Neural cell (in vitro differentiated cells): ENCODE measurements at regions not wholly inside any gene's neighbourhood (a gene's known extent, or its start where the extent isn't known, plus 50 kb on each side); places are given as distances from the start of the nearest gene placed in this dataset.

ENCODE experiments used
- H2AFZ ChIP-seq: fragments of 200-600, 300-800 bp; sonication (generic), shearing (Covaris generic); 2 replicates; pipeline ENCODE4 v1.6.0; 2014; ENCODE audit warnings: low read depth, mild to moderate bottlenecking, antibody characterized with exemption, low read length, moderate library complexity
- H3F3A ChIP-seq: fragments of 200-600 bp; shearing (Covaris generic); 2 replicates; pipeline ENCODE4 v1.6.1; 2016; ENCODE audit warnings: mild to moderate bottlenecking, moderate library complexity, mixed read lengths, antibody characterized with exemption, low read length; ENCODE audit not compliant: insufficient read depth, poor library complexity, severe bottlenecking
- H3K27ac ChIP-seq: fragments of 200-600, 300-800 bp; sonication (generic), shearing (Covaris generic); 2 replicates; pipeline ENCODE4 v1.5.1; 2014; ENCODE audit warnings: mild to moderate bottlenecking, low read length, moderate library complexity
- H3K27me3 ChIP-seq: fragments of 300-800, 200-600 bp; sonication (generic), shearing (Covaris generic); 2 replicates; pipeline ENCODE4 v1.6.0; 2014; ENCODE audit warnings: mild to moderate bottlenecking, low read depth, low read length, moderate library complexity; ENCODE audit not compliant: insufficient read depth
- H3K36me3 ChIP-seq: fragments of 300-800, 200-600 bp; sonication (generic), shearing (Covaris generic); 2 replicates; pipeline ENCODE4 v1.5.1; 2014; ENCODE audit warnings: mild to moderate bottlenecking, antibody characterized with exemption, low read length, moderate library complexity; ENCODE audit not compliant: insufficient read depth
- H3K4me2 ChIP-seq: fragments of 300-800, 200-600 bp; sonication (generic), shearing (Covaris generic); 2 replicates; pipeline ENCODE4 v1.6.0; 2014; ENCODE audit warnings: mild to moderate bottlenecking, low read length
- H3K4me3 ChIP-seq: fragments of 300-800, 200-600 bp; sonication (generic), shearing (Covaris generic); 2 replicates; pipeline ENCODE4 v1.5.1; 2014; ENCODE audit warnings: mild to moderate bottlenecking, low read length, moderate library complexity
- H3K79me2 ChIP-seq: fragments of 200-600 bp; shearing (Covaris generic); replicated peaks from 2 replicates; pipeline ENCODE4 v1.6.0; 2014; ENCODE audit warnings: mild to moderate bottlenecking, low read length, moderate library complexity; ENCODE audit not compliant: insufficient read depth
- H3K9ac ChIP-seq: fragments of 300-800, 200-600 bp; sonication (generic), shearing (Covaris generic); 2 replicates; pipeline ENCODE4 v1.6.1; 2016; ENCODE audit warnings: mild to moderate bottlenecking, low read length, mixed read lengths
- H3K9me2 ChIP-seq: fragments of 200-600 bp; shearing (Covaris generic); 2 replicates; pipeline ENCODE4 v1.6.1; 2016; ENCODE audit warnings: mild to moderate bottlenecking, low read length, mixed read lengths; ENCODE audit not compliant: insufficient read depth
- H3K9me3 ChIP-seq: fragments of 200-600, 300-800 bp; sonication (generic), shearing (Covaris generic); 2 replicates; pipeline ENCODE4 v1.6.1; 2016; ENCODE audit warnings: mild to moderate bottlenecking, mixed run types, low read length, moderate library complexity, mixed read lengths
- H4K20me1 ChIP-seq: fragments of 200-600 bp; shearing (Covaris generic); 2 replicates; pipeline ENCODE4 v1.6.1; 2016; ENCODE audit warnings: mild to moderate bottlenecking, mixed run types; ENCODE audit not compliant: insufficient read depth
- EP300 ChIP-seq: fragments of 450-650 bp; conservative IDR thresholded peaks from 2 replicates; pipeline ENCODE4 v1.6.1; 2014; ENCODE audit warnings: antibody characterized with exemption, mild to moderate bottlenecking, moderate library complexity; ENCODE audit not compliant: poor library complexity, severe bottlenecking
- EZH2 ChIP-seq: fragments of 200-600, 300-800 bp; shearing (Covaris generic), sonication (generic); IDR thresholded peaks from 2 replicates; pipeline ENCODE4 v1.6.1; 2014; ENCODE audit warnings: antibody characterized with exemption, low read length, borderline replicate concordance, mild to moderate bottlenecking; ENCODE audit not compliant: insufficient read depth, poor library complexity, severe bottlenecking
- MXI1 ChIP-seq: fragments of 450-650 bp; conservative IDR thresholded peaks from 2 replicates; pipeline ENCODE4 v1.6.1; 2014; ENCODE audit warnings: antibody characterized with exemption, mild to moderate bottlenecking; ENCODE audit not compliant: poor library complexity, severe bottlenecking
- POLR2AphosphoS5 ChIP-seq: IDR thresholded peaks from 2 replicates; pipeline ENCODE4 v1.6.1; 2012
- RAD21 ChIP-seq: fragments of 450-650 bp; conservative IDR thresholded peaks from 2 replicates; pipeline ENCODE4 v1.6.1; 2014; ENCODE audit warnings: antibody characterized with exemption, mild to moderate bottlenecking, moderate library complexity
- SMC3 ChIP-seq: fragments of 450-650 bp; conservative IDR thresholded peaks from 2 replicates; pipeline ENCODE4 v1.6.1; 2014; ENCODE audit warnings: antibody characterized with exemption, mild to moderate bottlenecking, moderate library complexity; ENCODE audit not compliant: poor library complexity
- TAF1 ChIP-seq: IDR thresholded peaks from 2 replicates; pipeline ENCODE4 v1.6.1; 2012; ENCODE audit warnings: low read depth
- TF ChIP-seq, protein P1 (sequence below): IDR thresholded peaks from 2 replicates; pipeline ENCODE4 v1.6.1; 2012; ENCODE audit warnings: borderline replicate concordance
- TF ChIP-seq, protein P2 (sequence below): fragments of 450-650 bp; IDR thresholded peaks from 2 replicates; pipeline ENCODE4 v1.5.1; 2014; ENCODE audit warnings: antibody characterized with exemption, mild to moderate bottlenecking, moderate library complexity; ENCODE audit not compliant: poor library complexity, severe bottlenecking

DNA sequence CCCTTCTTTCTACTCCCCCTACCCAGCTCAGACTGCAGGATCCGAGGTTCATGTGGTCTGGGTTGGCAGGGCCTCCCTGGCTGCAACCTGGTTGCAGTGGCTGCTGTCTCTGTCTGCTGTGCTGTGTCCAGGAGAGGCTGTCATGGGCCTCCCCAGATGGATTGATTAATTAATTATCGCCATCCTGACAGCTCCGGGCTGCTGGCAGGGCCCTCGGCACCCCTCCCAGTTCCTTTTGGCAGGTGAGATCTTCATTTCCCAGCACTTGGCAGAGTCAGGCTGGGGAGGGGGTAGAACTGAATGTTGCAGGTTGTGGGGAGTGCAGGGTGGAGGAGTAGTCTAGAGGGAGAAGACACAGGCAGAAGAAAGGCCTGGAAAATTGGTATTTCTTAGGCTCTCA, 56.7 kb upstream of the ZFAND3 start:
- Histone ChIP-seq H3K36me3 (no peaks in the 10 kb centered on the region), H3K4me3 (no peak overlapping the region), H3K4me2 (no peak overlapping the region), H3K9me2 (no peaks in the 10 kb centered on the region), H3K9ac (no peak overlapping the region), H3K79me2 (no peaks in the 10 kb centered on the region), H3F3A (no peaks in the 10 kb centered on the region), H4K20me1 (no peaks in the 10 kb centered on the region), H3K27me3 (no peaks in the 10 kb centered on the region), H2AFZ (no peak overlapping the region), H3K9me3 (no peaks in the 10 kb centered on the region), H3K27ac (no peak overlapping the region)
- TF ChIP-seq RAD21 (no peak), SMC3 (no peak), EP300 (no peak), MXI1 (no peak), POLR2AphosphoS5 (no peak), EZH2 (no peak), TAF1 (no peak)
- TF ChIP-seq, protein P1, sequence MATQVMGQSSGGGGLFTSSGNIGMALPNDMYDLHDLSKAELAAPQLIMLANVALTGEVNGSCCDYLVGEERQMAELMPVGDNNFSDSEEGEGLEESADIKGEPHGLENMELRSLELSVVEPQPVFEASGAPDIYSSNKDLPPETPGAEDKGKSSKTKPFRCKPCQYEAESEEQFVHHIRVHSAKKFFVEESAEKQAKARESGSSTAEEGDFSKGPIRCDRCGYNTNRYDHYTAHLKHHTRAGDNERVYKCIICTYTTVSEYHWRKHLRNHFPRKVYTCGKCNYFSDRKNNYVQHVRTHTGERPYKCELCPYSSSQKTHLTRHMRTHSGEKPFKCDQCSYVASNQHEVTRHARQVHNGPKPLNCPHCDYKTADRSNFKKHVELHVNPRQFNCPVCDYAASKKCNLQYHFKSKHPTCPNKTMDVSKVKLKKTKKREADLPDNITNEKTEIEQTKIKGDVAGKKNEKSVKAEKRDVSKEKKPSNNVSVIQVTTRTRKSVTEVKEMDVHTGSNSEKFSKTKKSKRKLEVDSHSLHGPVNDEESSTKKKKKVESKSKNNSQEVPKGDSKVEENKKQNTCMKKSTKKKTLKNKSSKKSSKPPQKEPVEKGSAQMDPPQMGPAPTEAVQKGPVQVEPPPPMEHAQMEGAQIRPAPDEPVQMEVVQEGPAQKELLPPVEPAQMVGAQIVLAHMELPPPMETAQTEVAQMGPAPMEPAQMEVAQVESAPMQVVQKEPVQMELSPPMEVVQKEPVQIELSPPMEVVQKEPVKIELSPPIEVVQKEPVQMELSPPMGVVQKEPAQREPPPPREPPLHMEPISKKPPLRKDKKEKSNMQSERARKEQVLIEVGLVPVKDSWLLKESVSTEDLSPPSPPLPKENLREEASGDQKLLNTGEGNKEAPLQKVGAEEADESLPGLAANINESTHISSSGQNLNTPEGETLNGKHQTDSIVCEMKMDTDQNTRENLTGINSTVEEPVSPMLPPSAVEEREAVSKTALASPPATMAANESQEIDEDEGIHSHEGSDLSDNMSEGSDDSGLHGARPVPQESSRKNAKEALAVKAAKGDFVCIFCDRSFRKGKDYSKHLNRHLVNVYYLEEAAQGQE = no peak
- TF ChIP-seq, protein P2, sequence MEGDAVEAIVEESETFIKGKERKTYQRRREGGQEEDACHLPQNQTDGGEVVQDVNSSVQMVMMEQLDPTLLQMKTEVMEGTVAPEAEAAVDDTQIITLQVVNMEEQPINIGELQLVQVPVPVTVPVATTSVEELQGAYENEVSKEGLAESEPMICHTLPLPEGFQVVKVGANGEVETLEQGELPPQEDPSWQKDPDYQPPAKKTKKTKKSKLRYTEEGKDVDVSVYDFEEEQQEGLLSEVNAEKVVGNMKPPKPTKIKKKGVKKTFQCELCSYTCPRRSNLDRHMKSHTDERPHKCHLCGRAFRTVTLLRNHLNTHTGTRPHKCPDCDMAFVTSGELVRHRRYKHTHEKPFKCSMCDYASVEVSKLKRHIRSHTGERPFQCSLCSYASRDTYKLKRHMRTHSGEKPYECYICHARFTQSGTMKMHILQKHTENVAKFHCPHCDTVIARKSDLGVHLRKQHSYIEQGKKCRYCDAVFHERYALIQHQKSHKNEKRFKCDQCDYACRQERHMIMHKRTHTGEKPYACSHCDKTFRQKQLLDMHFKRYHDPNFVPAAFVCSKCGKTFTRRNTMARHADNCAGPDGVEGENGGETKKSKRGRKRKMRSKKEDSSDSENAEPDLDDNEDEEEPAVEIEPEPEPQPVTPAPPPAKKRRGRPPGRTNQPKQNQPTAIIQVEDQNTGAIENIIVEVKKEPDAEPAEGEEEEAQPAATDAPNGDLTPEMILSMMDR = no peak

DNA sequence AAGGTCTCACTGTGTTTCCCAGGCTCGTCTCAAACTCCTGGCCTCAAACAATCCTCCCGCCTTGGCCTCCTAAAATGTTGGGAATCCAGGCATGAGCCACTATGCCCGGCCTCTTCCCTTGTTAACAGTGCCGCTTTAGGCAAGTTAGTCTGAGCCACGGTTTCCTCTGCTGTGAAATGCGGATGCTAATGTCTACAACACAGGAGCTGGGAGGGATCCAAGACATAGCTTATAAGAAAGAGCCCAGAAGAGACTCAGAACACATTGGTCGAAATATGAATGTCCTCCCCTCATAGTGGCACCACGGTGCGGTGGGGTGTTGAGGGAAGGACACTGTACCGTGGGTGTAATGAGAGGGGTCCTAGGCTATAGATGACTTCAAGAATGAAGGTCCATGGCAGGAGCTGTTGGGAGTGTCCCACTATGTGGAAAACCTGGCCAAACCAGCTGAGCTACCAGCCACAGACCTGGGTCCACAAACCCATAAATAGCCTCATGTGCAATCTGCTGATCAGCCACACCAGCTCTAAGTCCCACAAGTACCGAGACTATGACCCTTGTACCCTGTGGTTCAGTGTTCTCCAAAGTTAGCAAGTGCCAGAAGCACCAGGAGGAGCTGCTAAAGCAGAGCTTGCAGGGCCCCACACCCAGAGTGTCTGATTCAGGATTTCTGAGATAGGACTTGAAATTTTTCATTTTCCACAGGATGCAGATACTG, 57.8 kb upstream of the ZFAND3 start:
- no peak overlapping the region for H2AFZ ChIP-seq
- H3K9ac ChIP-seq = no peak overlapping the region
- H3K27ac ChIP-seq = no peak overlapping the region
- TF ChIP-seq POLR2AphosphoS5 = no peak
- no peak for TF ChIP-seq TAF1
- TF ChIP-seq EP300 = no peak
- no peak for TF ChIP-seq RAD21
- no peak for TF ChIP-seq MXI1
- TF ChIP-seq SMC3 = no peak
- TF ChIP-seq, protein P1 = no peak
- TF ChIP-seq, protein P2 = no peak
- no peak for TF ChIP-seq EZH2
- no peaks in the 10 kb centered on the region for H3K79me2 ChIP-seq
- no peaks in the 10 kb centered on the region for H3K9me2 ChIP-seq
- no peaks in the 10 kb centered on the region for H3F3A ChIP-seq
- no peaks in the 10 kb centered on the region for H3K9me3 ChIP-seq
- H4K20me1 ChIP-seq = no peaks in the 10 kb centered on the region
- H3K36me3 ChIP-seq = no peaks in the 10 kb centered on the region
- H3K27me3 ChIP-seq = no peaks in the 10 kb centered on the region
- no peak overlapping the region for H3K4me3 ChIP-seq
- H3K4me2 ChIP-seq = no peak overlapping the region
